Epithelial cell of proximal tubule (primary cell): ENCODE measurements at regions not wholly inside any gene's neighbourhood (a gene's known extent, or its start where the extent isn't known, plus 50 kb on each side); places are given as distances from the start of the nearest gene placed in this dataset.

Source experiments
- DNase-seq: peaks from one replicate; pipeline ENCODE4 v3.0.0-alpha.2; 2011; ENCODE audit warnings: low read depth
- H3K4me3 ChIP-seq: 2 replicates; pipeline ENCODE4 v1.5.1; 2011; ENCODE audit warnings: low read depth, mild to moderate bottlenecking, low read length
- CTCF ChIP-seq: conservative IDR thresholded peaks from 2 replicates; pipeline ENCODE4 v1.5.1; 2012; ENCODE audit warnings: low read depth, mild to moderate bottlenecking, low read length

GRCh38 chr22:49284931-49285330 lies 542.7 kb downstream of the BRD1 start:
- TF ChIP-seq CTCF: no peak
- no peak for DNase-seq
- no peak overlapping the region for H3K4me3 ChIP-seq

GRCh38 chr22:49284056-49284784 lies 543.5 kb downstream of the BRD1 start:
- no peak for DNase-seq
- H3K4me3 ChIP-seq: no peak overlapping the region
- no peak for TF ChIP-seq CTCF

GRCh38 chr22:49282596-49282995 lies 545.1 kb downstream of the BRD1 start:
- no peak for DNase-seq
- no peak for TF ChIP-seq CTCF
- no peak overlapping the region for H3K4me3 ChIP-seq

GRCh38 chr22:49281467-49282340 lies 546.0 kb downstream of the BRD1 start:
- no peak for DNase-seq
- no peak overlapping the region for H3K4me3 ChIP-seq
- no peak for TF ChIP-seq CTCF

- H3K4me3 ChIP-seq: no peak overlapping the region
- DNase-seq: no peak
- TF ChIP-seq CTCF: no peak
Measured at GRCh38 chr22:49278340-49278739, 549.3 kb downstream of the BRD1 start.

- no peak for TF ChIP-seq CTCF
- H3K4me3 ChIP-seq: no peak overlapping the region
- no peak for DNase-seq
Measured at GRCh38 chr22:49276567-49276966, 551.1 kb downstream of the BRD1 start.
